HEK293 (cell line): ENCODE measurements at regions not wholly inside any gene's neighbourhood (a gene's known extent, or its start where the extent isn't known, plus 50 kb on each side); places are given as distances from the start of the nearest gene placed in this dataset.

Experiments used
- CTCF ChIA-PET: fragments of 350-600 bp; formaldehyde crosslinking; extraction: SDS; loops from one replicate; lab custom pipeline; 2021; ENCODE audit warnings: antibody characterized with exemption; lab: Yijun Ruan, JAX
- POLR2A ChIA-PET: fragments of 300-600 bp; formaldehyde crosslinking; extraction: SDS; loops from one replicate; lab custom pipeline; 2020; ENCODE audit warnings: antibody characterized with exemption, inconsistent platforms; lab: Yijun Ruan, JAX
- H3K27ac ChIP-seq: fragments of 200-500 bp; sonication (Bioruptor generic); 2 replicates; pipeline ENCODE4 v1.5.1; 2014; ENCODE audit warnings: low read depth, low read length, control low read depth, inconsistent platforms; ENCODE audit errors: extremely low read depth
- H3K36me3 ChIP-seq, 2 experiments: fragments of 200-500 bp in 1 of 2; sonication (Bioruptor generic) in 1 of 2; 1 replicate in 1 of 2; 2 replicates in 1 of 2; pipeline ENCODE4 v1.5.1; 2014 to 2017; ENCODE audit warnings: inconsistent platforms in 2 of 2, low read length in 2 of 2; ENCODE audit not compliant: control insufficient read depth in 2 of 2, insufficient read depth in 1 of 2
- H3K4me1 ChIP-seq: fragments of 200-500 bp; sonication (Bioruptor generic); 2 replicates; pipeline ENCODE4 v1.5.1; 2014; ENCODE audit warnings: mild to moderate bottlenecking, low read length, inconsistent platforms; ENCODE audit not compliant: control insufficient read depth, insufficient read depth
- H3K4me3 ChIP-seq: 2 replicates; pipeline ENCODE4 v1.5.1; 2011; ENCODE audit warnings: low read depth, mild to moderate bottlenecking, control low read depth, low read length, moderate library complexity
- H3K9me3 ChIP-seq: fragments of 200-500 bp; sonication (Bioruptor generic); 2 replicates; pipeline ENCODE4 v1.5.1; 2014; ENCODE audit warnings: low read depth, low read length, inconsistent platforms; ENCODE audit not compliant: control insufficient read depth, insufficient read depth
- CTCF ChIP-seq: fragments of 450-650 bp; formaldehyde crosslinking; IDR thresholded peaks from 2 replicates; pipeline ENCODE4 v1.5.1; 2016; ENCODE audit warnings: missing biosample characterization, missing genetic modification characterization
- EGR2 ChIP-seq: fragments of 450-650 bp; formaldehyde crosslinking; IDR thresholded peaks from 2 replicates; pipeline ENCODE4 v1.5.1; 2016; ENCODE audit warnings: low read depth, missing biosample characterization, missing genetic modification characterization
- FEZF1 ChIP-seq: fragments of 450-650 bp; formaldehyde crosslinking; IDR thresholded peaks from 2 replicates; pipeline ENCODE4 v1.5.1; 2016; ENCODE audit warnings: missing biosample characterization, missing genetic modification characterization
- GLI2 ChIP-seq: fragments of 450-650 bp; formaldehyde crosslinking; IDR thresholded peaks from 2 replicates; pipeline ENCODE4; 2017; ENCODE audit warnings: missing biosample characterization, missing genetic modification characterization, low read depth, borderline replicate concordance
- GLI4 ChIP-seq: fragments of 450-650 bp; formaldehyde crosslinking; IDR thresholded peaks from 2 replicates; pipeline ENCODE4 v1.5.1; 2016; ENCODE audit warnings: missing biosample characterization, missing genetic modification characterization
- HOXC10 ChIP-seq: sonication (generic); formaldehyde crosslinking; IDR thresholded peaks from 2 replicates; pipeline ENCODE4 v1.8.1; 2023; ENCODE audit warnings: mild to moderate bottlenecking, missing genetic modification reagents
- HOXD13 ChIP-seq: sonication (generic); formaldehyde crosslinking; IDR thresholded peaks from 2 replicates; pipeline ENCODE4 v1.8.0; 2022; ENCODE audit warnings: missing genetic modification reagents, borderline replicate concordance
- KLF10 ChIP-seq: fragments of 450-650 bp; IDR thresholded peaks from 2 replicates; pipeline ENCODE4 v1.5.1; 2018; ENCODE audit warnings: missing biosample characterization, mild to moderate bottlenecking, missing genetic modification characterization
- KLF16 ChIP-seq: fragments of 450-650 bp; formaldehyde crosslinking; IDR thresholded peaks from 2 replicates; pipeline ENCODE4 v1.5.1; 2017; ENCODE audit warnings: missing biosample characterization, missing genetic modification characterization
- MEIS1 ChIP-seq: sonication (generic); formaldehyde crosslinking; IDR thresholded peaks from 2 replicates; pipeline ENCODE4 v1.8.1; 2022; ENCODE audit warnings: missing genetic modification reagents, mild to moderate bottlenecking, borderline replicate concordance
- MYNN ChIP-seq: fragments of 450-650 bp; formaldehyde crosslinking; IDR thresholded peaks from 2 replicates; pipeline ENCODE4 v1.5.1; 2016; ENCODE audit warnings: missing biosample characterization, missing genetic modification characterization, borderline replicate concordance
- OVOL3 ChIP-seq: fragments of 450-650 bp; formaldehyde crosslinking; IDR thresholded peaks from 2 replicates; pipeline ENCODE4 v1.5.1; 2016; ENCODE audit warnings: missing biosample characterization, missing genetic modification characterization
- SETDB1 ChIP-seq: IDR thresholded peaks from one replicate; pipeline ENCODE4 v1.6.1; 2017; ENCODE audit warnings: mild to moderate bottlenecking, low read length, moderate library complexity, mixed read lengths; ENCODE audit not compliant: insufficient read length
- SP7 ChIP-seq: fragments of 450-650 bp; formaldehyde crosslinking; IDR thresholded peaks from 2 replicates; pipeline ENCODE4 v1.5.1; 2016; ENCODE audit warnings: missing biosample characterization, missing genetic modification characterization
- ZBTB20 ChIP-seq: fragments of 450-650 bp; formaldehyde crosslinking; IDR thresholded peaks from 2 replicates; pipeline ENCODE4 v1.5.1; 2016; ENCODE audit warnings: missing biosample characterization, missing genetic modification characterization
- ZBTB48 ChIP-seq: fragments of 450-650 bp; formaldehyde crosslinking; IDR thresholded peaks from 2 replicates; pipeline ENCODE4 v1.5.1; 2016; ENCODE audit warnings: missing biosample characterization, missing genetic modification characterization
- ZBTB49 ChIP-seq: fragments of 450-650 bp; formaldehyde crosslinking; IDR thresholded peaks from 2 replicates; pipeline ENCODE4 v1.5.1; 2016; ENCODE audit warnings: missing biosample characterization, missing genetic modification characterization, low read depth
- ZFP69B ChIP-seq: fragments of 450-650 bp; formaldehyde crosslinking; IDR thresholded peaks from 2 replicates; pipeline ENCODE4 v1.5.1; 2016; ENCODE audit warnings: missing biosample characterization, missing genetic modification characterization
- ZNF155 ChIP-seq: fragments of 450-650 bp; formaldehyde crosslinking; IDR thresholded peaks from 2 replicates; pipeline ENCODE4 v1.5.1; 2016; ENCODE audit warnings: missing biosample characterization, missing genetic modification characterization
- ZNF302 ChIP-seq: fragments of 450-650 bp; formaldehyde crosslinking; IDR thresholded peaks from 2 replicates; pipeline ENCODE4 v1.5.1; 2016; ENCODE audit warnings: missing biosample characterization, missing genetic modification characterization, low read depth
- ZNF354C ChIP-seq: fragments of 450-650 bp; formaldehyde crosslinking; IDR thresholded peaks from 2 replicates; pipeline ENCODE4 v1.5.1; 2016; ENCODE audit warnings: missing biosample characterization, missing genetic modification characterization, low read depth, borderline replicate concordance
- ZNF426 ChIP-seq: fragments of 450-650 bp; formaldehyde crosslinking; IDR thresholded peaks from 2 replicates; pipeline ENCODE4 v1.5.1; 2017; ENCODE audit warnings: missing biosample characterization, missing genetic modification characterization, mild to moderate bottlenecking, inconsistent platforms, moderate library complexity
- ZNF473 ChIP-seq: fragments of 450-650 bp; formaldehyde crosslinking; IDR thresholded peaks from 2 replicates; pipeline ENCODE4 v1.5.1; 2017; ENCODE audit warnings: missing biosample characterization, missing genetic modification characterization
- ZNF48 ChIP-seq: fragments of 450-650 bp; formaldehyde crosslinking; IDR thresholded peaks from 2 replicates; pipeline ENCODE4 v1.5.1; 2016; ENCODE audit warnings: missing biosample characterization, missing genetic modification characterization
- ZNF560 ChIP-seq: fragments of 450-650 bp; formaldehyde crosslinking; IDR thresholded peaks from 2 replicates; pipeline ENCODE4 v1.5.1; 2017; ENCODE audit warnings: missing biosample characterization, missing genetic modification characterization, borderline replicate concordance
- ZNF561 ChIP-seq: fragments of 450-650 bp; IDR thresholded peaks from 2 replicates; pipeline ENCODE4 v1.5.1; 2018; ENCODE audit warnings: missing biosample characterization, missing genetic modification characterization, borderline replicate concordance
- ZNF580 ChIP-seq: fragments of 450-650 bp; formaldehyde crosslinking; IDR thresholded peaks from 2 replicates; pipeline ENCODE4 v1.5.1; 2016; ENCODE audit warnings: missing biosample characterization, missing genetic modification characterization
- ZNF600 ChIP-seq: fragments of 450-650 bp; formaldehyde crosslinking; IDR thresholded peaks from 2 replicates; pipeline ENCODE4 v1.5.1; 2016; ENCODE audit warnings: missing biosample characterization, missing genetic modification characterization
- ZNF621 ChIP-seq: fragments of 450-650 bp; formaldehyde crosslinking; IDR thresholded peaks from 2 replicates; pipeline ENCODE4 v1.5.1; 2017; ENCODE audit warnings: missing biosample characterization, missing genetic modification characterization
- ZNF626 ChIP-seq: fragments of 450-650 bp; sonication (Bioruptor Pico); formaldehyde crosslinking; IDR thresholded peaks from 2 replicates; pipeline ENCODE4 v1.5.1; 2018; ENCODE audit warnings: missing biosample characterization, missing genetic modification characterization, inconsistent platforms
- ZNF704 ChIP-seq: fragments of 450-650 bp; formaldehyde crosslinking; IDR thresholded peaks from 2 replicates; pipeline ENCODE4 v1.5.1; 2016; ENCODE audit warnings: missing biosample characterization, missing genetic modification characterization
- ZNF76 ChIP-seq: fragments of 450-650 bp; formaldehyde crosslinking; IDR thresholded peaks from 2 replicates; pipeline ENCODE4; 2016; ENCODE audit warnings: low read depth, missing biosample characterization, missing genetic modification characterization, borderline replicate concordance
- ZNF776 ChIP-seq: fragments of 450-650 bp; formaldehyde crosslinking; IDR thresholded peaks from 2 replicates; pipeline ENCODE4 v1.5.0; 2017; ENCODE audit warnings: missing biosample characterization, missing genetic modification characterization, borderline replicate concordance
- ZSCAN16 ChIP-seq: fragments of 450-650 bp; formaldehyde crosslinking; IDR thresholded peaks from 2 replicates; pipeline ENCODE4 v1.5.1; 2016; ENCODE audit warnings: missing biosample characterization, missing genetic modification characterization
- ZSCAN30 ChIP-seq: fragments of 450-650 bp; IDR thresholded peaks from 2 replicates; pipeline ENCODE4 v1.5.1; 2018; ENCODE audit warnings: missing biosample characterization, mild to moderate bottlenecking, missing genetic modification characterization, moderate library complexity

- CTCF ChIA-PET, result interaction anchor here (0.7 kb wide), 1 partner anchor 13 kb away, joined by 3 read pairs; no protein-coding TSS in a partner anchor
- TF ChIP-seq ZNF155 (no peak), MEIS1 (no peak), ZSCAN16 (tag by site-specific recombination) (no peak), FEZF1 (tag by site-specific recombination) (no peak), ZNF48 (tag by site-specific recombination) (no peak), SP7 (no peak), OVOL3 (tag by site-specific recombination) (no peak)
- TF ChIP-seq, all 188 proteins: peak for 0
- H3K27ac ChIP-seq, result no peak overlapping the region
- no peaks in the 10 kb centered on the region for H3K9me3 ChIP-seq
- H3K36me3 ChIP-seq, result no peaks in the 10 kb centered on the region
- POLR2A ChIA-PET, result no interaction called here
- no peak overlapping the region for H3K4me3 ChIP-seq
- H3K4me1 ChIP-seq, result no peaks in the 10 kb centered on the region
These were observed 86.3 kb downstream of the MDH1 start for GRCh38 chr2:63675026-63675425.

GRCh38 chr2:63676135-63676534 is 87.4 kb downstream of the MDH1 start:
- POLR2A ChIA-PET, result no interaction called here

GRCh38 chr2:63678085-63678484 is 89.3 kb downstream of the MDH1 start:
- ChIA-PET CTCF (interaction anchor here (0.6 to 1.3 kb wide), 3 partner anchors 21 to 703 kb away, joined by 3 to 4 read pairs (median 3); no protein-coding TSS in a partner anchor), POLR2A (no interaction called here)
- Histone ChIP-seq H3K36me3 (no peaks in the 10 kb centered on the region), H3K9me3 (no peaks in the 10 kb centered on the region), H3K4me1 (no peaks in the 10 kb centered on the region), H3K27ac (no peak overlapping the region), H3K4me3 (no peak overlapping the region)
- no peak for TF ChIP-seq ZNF302 (tag by site-specific recombination)
- TF ChIP-seq ZNF600 (tag by site-specific recombination), result no peak
- TF ChIP-seq SETDB1, result no peak
- TF ChIP-seq GLI2 (tag by site-specific recombination), result no peak
- TF ChIP-seq ZBTB20 (tag by site-specific recombination), result no peak
- no peak for TF ChIP-seq ZNF621 (tag by site-specific recombination)
- TF ChIP-seq ZNF76 (tag by site-specific recombination), result no peak
- TF ChIP-seq ZBTB49 (tag by site-specific recombination), result no peak
- no peak for TF ChIP-seq ZSCAN30 (tag by site-specific recombination)

More at GRCh38 chr2:63676135-63676534, 87.4 kb downstream of the MDH1 start:
- H3K4me3 ChIP-seq, result no peak overlapping the region
- no peaks in the 10 kb centered on the region for H3K4me1 ChIP-seq
- no peaks in the 10 kb centered on the region for H3K9me3 ChIP-seq
- CTCF ChIA-PET, result no interaction called here
- H3K27ac ChIP-seq, result no peak overlapping the region
- H3K36me3 ChIP-seq, result no peaks in the 10 kb centered on the region
- TF ChIP-seq ZNF580 (tag by site-specific recombination) (no peak), ZNF626 (tag by site-specific recombination) (no peak), HOXD13 (CRISPR knock-in tag) (no peak), KLF16 (tag by site-specific recombination) (no peak), ZNF426 (tag by site-specific recombination) (no peak), ZNF561 (tag by site-specific recombination) (no peak), ZNF621 (tag by site-specific recombination) (no peak), GLI4 (no peak), EGR2 (tag by site-specific recombination) (no peak), ZNF560 (no peak), KLF10 (no peak), ZBTB48 (tag by site-specific recombination) (no peak), ZNF776 (tag by site-specific recombination) (no peak), ZNF354C (tag by site-specific recombination) (no peak), CTCF (tag by site-specific recombination) (no peak), MYNN (tag by site-specific recombination) (no peak), HOXC10 (CRISPR knock-in tag) (no peak), ZNF704 (tag by site-specific recombination) (no peak), ZNF473 (tag by site-specific recombination) (no peak), ZFP69B (tag by site-specific recombination) (no peak)
